ENCODE measurements at regions not wholly inside any gene's neighbourhood (a gene's known extent, or its start where the extent isn't known, plus 50 kb on each side); places are given as distances from the start of the nearest gene placed in this dataset.

DNA sequence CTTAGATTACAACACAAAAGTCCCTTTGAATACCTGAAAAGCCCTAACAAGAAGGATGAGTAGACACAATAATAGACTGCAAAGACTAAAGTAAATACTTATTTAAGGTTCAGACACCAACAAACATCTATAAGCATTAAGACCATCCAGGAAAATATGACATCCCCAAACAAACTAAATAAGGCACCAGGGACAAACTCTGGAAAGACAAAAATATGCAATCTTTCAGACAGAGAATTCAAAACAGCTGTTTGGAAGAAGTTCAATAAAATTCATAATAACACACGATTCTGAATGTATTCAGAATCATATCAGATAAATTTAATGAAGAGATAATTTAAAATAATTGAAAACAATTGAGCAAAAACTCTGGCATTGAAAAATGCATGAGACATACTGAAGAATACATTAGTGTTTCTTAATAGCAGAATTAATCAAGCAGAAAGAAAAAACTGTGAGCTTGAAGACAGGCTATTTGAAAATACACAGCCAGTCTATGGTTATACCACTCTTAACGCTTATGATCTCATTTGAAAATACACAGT, 1388.8 kb downstream of the DSC3 start:
- no peaks in the 10 kb centered on the region for H3K36me3 ChIP-seq (ENCODE audit: control insufficient read depth, insufficient read depth, low read length)
- no peak overlapping the region for H3K27ac ChIP-seq (ENCODE audit: insufficient read depth, low read depth, low read length, poor library complexity, severe bottlenecking)
- no peak overlapping the region for H3K4me3 ChIP-seq (ENCODE audit: insufficient read depth, low read depth, low read length)
- no peaks in the 10 kb centered on the region for H3K9me3 ChIP-seq (ENCODE audit: control insufficient read depth, low read length)
- H3K27me3 ChIP-seq (ENCODE audit: control insufficient read depth, insufficient read depth, low read length, poor library complexity, severe bottlenecking), result no peaks in the 10 kb centered on the region
- no peaks in the 10 kb centered on the region for H3K4me1 ChIP-seq (ENCODE audit: control insufficient read depth, insufficient read depth, low read length)
- 95 to 100% methylated on average over 1 of the region's 2 CpGs for WGBS, 2 experiments

DNA sequence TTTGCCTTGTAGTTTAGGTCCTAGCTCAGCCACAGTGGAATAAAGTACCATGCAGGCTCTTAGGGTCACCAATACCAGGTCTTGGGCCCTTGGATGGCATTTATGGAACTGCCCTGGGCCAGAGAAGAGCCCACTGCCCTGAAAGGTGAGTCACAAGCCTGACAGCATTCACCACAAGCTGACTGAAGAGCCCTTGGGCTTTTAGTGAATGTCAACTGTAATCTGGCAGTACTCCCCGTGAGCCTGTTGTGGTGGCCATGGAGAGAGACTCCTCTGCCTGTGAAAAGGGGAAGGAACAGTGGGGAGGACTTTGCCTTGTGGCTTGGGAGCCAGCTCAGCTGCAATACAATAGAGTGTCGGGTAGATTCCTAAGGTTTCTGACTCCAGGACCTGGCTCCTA, 1389.7 kb downstream of the DSC3 start:
- H3K27ac ChIP-seq (ENCODE audit: insufficient read depth, low read depth, low read length, poor library complexity, severe bottlenecking), result no peak overlapping the region
- H3K4me3 ChIP-seq (ENCODE audit: insufficient read depth, low read depth, low read length), result no peak overlapping the region
- no peaks in the 10 kb centered on the region for H3K4me1 ChIP-seq (ENCODE audit: control insufficient read depth, insufficient read depth, low read length)
- H3K27me3 ChIP-seq (ENCODE audit: control insufficient read depth, insufficient read depth, low read length, poor library complexity, severe bottlenecking), result no peaks in the 10 kb centered on the region
- H3K9me3 ChIP-seq (ENCODE audit: control insufficient read depth, low read length), result no peaks in the 10 kb centered on the region
- H3K36me3 ChIP-seq (ENCODE audit: control insufficient read depth, insufficient read depth, low read length), result no peaks in the 10 kb centered on the region
- 90 to 94% methylated on average over 2 of the region's 2 CpGs for WGBS, 2 experiments

DNA sequence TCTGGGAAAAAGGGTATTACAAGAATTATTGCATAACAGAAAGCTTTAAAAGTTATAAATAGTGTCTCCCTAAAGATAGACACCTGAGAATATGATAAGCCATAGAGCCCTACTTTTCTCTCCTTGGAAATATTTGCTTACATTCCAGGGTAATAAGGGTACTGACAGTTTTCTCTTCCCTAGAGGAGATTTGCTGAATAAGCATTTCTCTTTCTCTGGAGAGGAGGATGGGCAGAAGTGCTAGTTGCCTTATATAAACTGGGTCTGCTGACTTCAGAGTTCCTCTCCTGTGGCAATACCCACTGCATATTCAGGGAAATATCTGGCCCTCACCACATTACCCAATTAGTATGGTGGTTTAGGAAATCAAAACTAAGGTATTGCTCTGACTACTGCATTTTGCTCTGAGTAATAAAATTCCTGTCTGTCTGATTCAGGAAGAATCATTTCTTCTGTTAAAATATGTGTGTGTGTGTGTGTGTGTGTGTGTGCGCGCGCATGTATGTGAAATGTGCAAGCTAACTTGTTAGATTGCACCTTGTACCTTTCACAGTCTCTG, 1391.3 kb downstream of the DSC3 start:
- Histone ChIP-seq H3K36me3 (ENCODE audit: control insufficient read depth, insufficient read depth, low read length) (no peaks in the 10 kb centered on the region), H3K27ac (ENCODE audit: insufficient read depth, low read depth, low read length, poor library complexity, severe bottlenecking) (no peak overlapping the region), H3K4me1 (ENCODE audit: control insufficient read depth, insufficient read depth, low read length) (no peaks in the 10 kb centered on the region), H3K27me3 (ENCODE audit: control insufficient read depth, insufficient read depth, low read length, poor library complexity, severe bottlenecking) (no peaks in the 10 kb centered on the region), H3K9me3 (ENCODE audit: control insufficient read depth, low read length) (no peaks in the 10 kb centered on the region), H3K4me3 (ENCODE audit: insufficient read depth, low read depth, low read length) (no peak overlapping the region)
- 94 to 100% methylated on average over 3 of the region's 3 CpGs for WGBS, 2 experiments

DNA sequence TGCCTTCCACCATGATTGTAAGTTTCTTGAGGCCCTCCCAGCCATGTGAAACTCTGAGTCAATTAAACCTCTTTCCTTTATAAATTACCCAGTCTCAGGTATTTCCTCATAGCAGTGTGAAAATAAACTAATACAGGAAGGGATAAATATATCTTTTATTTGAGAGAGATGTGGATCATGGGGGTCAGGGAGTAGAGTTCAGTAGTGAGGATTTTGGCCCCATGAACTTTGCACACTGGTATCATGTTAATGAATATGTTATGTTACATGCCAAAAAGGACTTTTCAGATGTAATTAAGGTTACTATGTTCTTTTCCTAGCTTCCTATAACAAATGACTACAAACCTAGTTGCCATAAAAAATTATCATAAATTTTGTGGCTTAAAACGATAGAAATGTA, 1393.7 kb downstream of the DSC3 start:
- Histone ChIP-seq H3K9me3 (ENCODE audit: control insufficient read depth, low read length) (no peaks in the 10 kb centered on the region), H3K27me3 (ENCODE audit: control insufficient read depth, insufficient read depth, low read length, poor library complexity, severe bottlenecking) (no peaks in the 10 kb centered on the region), H3K4me1 (ENCODE audit: control insufficient read depth, insufficient read depth, low read length) (no peaks in the 10 kb centered on the region), H3K27ac (ENCODE audit: insufficient read depth, low read depth, low read length, poor library complexity, severe bottlenecking) (no peak overlapping the region), H3K36me3 (ENCODE audit: control insufficient read depth, insufficient read depth, low read length) (no peaks in the 10 kb centered on the region), H3K4me3 (ENCODE audit: insufficient read depth, low read depth, low read length) (no peak overlapping the region)
- 80 to 88% methylated on average over 1 of the region's 1 CpG for WGBS, 2 experiments

DNA sequence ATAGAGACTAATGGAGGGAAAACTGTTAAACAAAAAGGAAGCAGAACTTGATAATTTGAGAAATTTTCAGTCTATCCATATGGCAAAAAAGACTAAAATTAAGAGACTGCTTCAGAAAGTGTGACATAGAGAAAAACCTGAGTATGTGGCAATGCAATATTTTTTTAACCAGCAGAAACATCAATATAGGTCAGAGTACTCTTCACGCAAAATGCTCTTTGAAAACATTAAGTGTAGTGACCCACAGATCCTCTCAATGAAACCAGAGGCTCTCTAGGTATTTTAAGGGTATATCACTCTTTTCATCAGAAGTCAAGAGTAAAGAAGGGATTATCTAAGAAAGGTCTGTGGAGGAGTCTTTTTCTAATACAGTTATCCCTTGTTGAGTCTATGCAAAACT, 1394.8 kb downstream of the DSC3 start:
- Histone ChIP-seq H3K4me3 (ENCODE audit: insufficient read depth, low read depth, low read length) (no peak overlapping the region), H3K36me3 (ENCODE audit: control insufficient read depth, insufficient read depth, low read length) (no peaks in the 10 kb centered on the region), H3K9me3 (ENCODE audit: control insufficient read depth, low read length) (no peaks in the 10 kb centered on the region), H3K4me1 (ENCODE audit: control insufficient read depth, insufficient read depth, low read length) (no peaks in the 10 kb centered on the region), H3K27me3 (ENCODE audit: control insufficient read depth, insufficient read depth, low read length, poor library complexity, severe bottlenecking) (no peaks in the 10 kb centered on the region), H3K27ac (ENCODE audit: insufficient read depth, low read depth, low read length, poor library complexity, severe bottlenecking) (no peak overlapping the region)
- 89 to 100% methylated on average over 1 of the region's 1 CpG for WGBS, 2 experiments

DNA sequence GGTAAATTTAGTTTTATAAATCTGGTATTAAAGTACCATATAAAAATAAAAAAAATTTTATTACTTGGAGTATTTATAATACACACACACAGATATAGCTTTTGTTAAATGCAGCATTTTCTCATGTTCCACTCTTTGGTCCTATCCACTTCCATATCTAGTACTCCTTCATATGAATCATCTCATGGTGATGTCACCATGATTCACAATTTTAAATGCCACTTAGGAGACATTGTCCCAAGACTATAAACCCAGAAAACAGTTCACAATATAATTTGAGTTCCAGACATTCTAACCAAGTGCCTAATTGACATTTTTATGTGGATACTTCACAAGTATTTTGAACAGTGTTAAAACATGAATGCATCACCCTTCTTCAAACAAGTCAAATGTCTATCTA, 1398.3 kb downstream of the DSC3 start:
- Histone ChIP-seq H3K4me3 (ENCODE audit: insufficient read depth, low read depth, low read length) (no peak overlapping the region), H3K27ac (ENCODE audit: insufficient read depth, low read depth, low read length, poor library complexity, severe bottlenecking) (no peak overlapping the region), H3K27me3 (ENCODE audit: control insufficient read depth, insufficient read depth, low read length, poor library complexity, severe bottlenecking) (no peaks in the 10 kb centered on the region), H3K9me3 (ENCODE audit: control insufficient read depth, low read length) (no peaks in the 10 kb centered on the region), H3K36me3 (ENCODE audit: control insufficient read depth, insufficient read depth, low read length) (no peaks in the 10 kb centered on the region), H3K4me1 (ENCODE audit: control insufficient read depth, insufficient read depth, low read length) (no peaks in the 10 kb centered on the region)

DNA sequence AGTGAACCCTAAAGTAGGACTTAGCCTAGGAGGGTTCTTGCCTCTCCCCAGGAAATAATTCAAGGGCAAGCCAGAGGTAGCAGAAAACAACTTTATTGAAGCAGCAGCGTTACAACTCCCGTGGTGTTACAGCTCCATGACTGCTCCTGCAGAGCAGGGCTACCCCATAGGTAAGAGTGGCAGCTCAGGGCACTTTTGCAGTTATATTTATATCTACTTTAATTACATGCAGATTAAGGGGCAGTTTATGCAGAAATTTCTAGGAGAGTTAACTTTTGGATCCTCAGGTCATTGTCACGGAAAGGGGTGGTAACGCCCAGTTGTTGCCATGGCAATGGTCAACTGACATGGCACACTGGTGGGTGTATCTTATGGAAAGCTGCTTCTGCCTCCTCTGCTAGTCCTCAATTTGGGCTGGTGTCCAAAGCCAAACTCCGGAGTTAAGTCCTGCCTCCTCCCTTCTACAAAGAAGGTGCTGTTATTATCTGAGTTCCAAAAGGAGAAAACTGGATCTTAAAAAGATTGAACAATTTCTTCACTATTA, 1413.0 kb downstream of the DSC3 start:
- Histone ChIP-seq H3K27me3 (ENCODE audit: control insufficient read depth, insufficient read depth, low read length, poor library complexity, severe bottlenecking) (no peaks in the 10 kb centered on the region), H3K27ac (ENCODE audit: insufficient read depth, low read depth, low read length, poor library complexity, severe bottlenecking) (no peak overlapping the region), H3K4me3 (ENCODE audit: insufficient read depth, low read depth, low read length) (no peak overlapping the region), H3K9me3 (ENCODE audit: control insufficient read depth, low read length) (no peaks in the 10 kb centered on the region), H3K36me3 (ENCODE audit: control insufficient read depth, insufficient read depth, low read length) (no peaks in the 10 kb centered on the region), H3K4me1 (ENCODE audit: control insufficient read depth, insufficient read depth, low read length) (no peaks in the 10 kb centered on the region)
- WGBS, 2 experiments, result 72 to 75% methylated on average over 5 of the region's 5 CpGs

DNA sequence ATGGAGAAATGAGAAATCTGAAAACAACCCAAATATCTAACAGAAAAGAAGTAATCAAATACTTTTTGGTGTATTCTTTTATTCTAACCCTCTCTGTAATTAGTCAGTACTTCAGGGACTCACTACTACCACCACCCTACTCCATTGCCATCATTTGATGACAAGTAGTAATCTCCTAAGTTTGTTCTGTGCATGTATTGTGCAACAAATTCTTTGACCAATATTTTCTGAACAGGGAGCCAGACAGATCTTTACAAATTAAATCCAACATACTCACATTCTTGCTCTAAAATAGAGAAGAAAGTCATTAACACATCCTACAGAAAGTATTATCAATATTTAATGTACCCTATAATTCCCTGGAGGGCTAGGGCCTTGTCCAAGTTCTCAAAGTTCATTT, 1416.4 kb downstream of the DSC3 start:
- H3K27ac ChIP-seq (ENCODE audit: insufficient read depth, low read depth, low read length, poor library complexity, severe bottlenecking), result no peak overlapping the region
- no peaks in the 10 kb centered on the region for H3K27me3 ChIP-seq (ENCODE audit: control insufficient read depth, insufficient read depth, low read length, poor library complexity, severe bottlenecking)
- H3K9me3 ChIP-seq (ENCODE audit: control insufficient read depth, low read length), result no peaks in the 10 kb centered on the region
- no peaks in the 10 kb centered on the region for H3K36me3 ChIP-seq (ENCODE audit: control insufficient read depth, insufficient read depth, low read length)
- no peak overlapping the region for H3K4me3 ChIP-seq (ENCODE audit: insufficient read depth, low read depth, low read length)
- H3K4me1 ChIP-seq (ENCODE audit: control insufficient read depth, insufficient read depth, low read length), result no peaks in the 10 kb centered on the region

DNA sequence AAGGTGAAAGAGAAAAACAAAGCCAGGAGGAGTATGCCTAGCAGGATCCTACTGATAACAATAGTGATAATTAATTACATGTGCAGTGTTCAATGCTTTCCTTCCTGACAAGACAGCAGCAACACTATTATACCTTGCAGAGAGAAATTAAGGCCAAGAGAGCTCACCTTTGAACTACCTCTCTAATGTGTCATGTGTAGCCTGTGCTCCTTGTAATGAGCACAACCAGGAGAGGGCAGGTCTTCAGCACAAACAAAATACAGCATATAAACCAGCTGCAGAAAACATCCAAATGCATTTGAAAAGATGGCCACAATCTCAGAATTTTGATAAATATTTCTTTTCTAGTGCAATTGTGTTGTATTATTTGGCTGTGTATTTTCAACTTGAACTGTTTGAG, 1425.7 kb downstream of the DSC3 start:
- Histone ChIP-seq H3K27ac (ENCODE audit: insufficient read depth, low read depth, low read length, poor library complexity, severe bottlenecking) (no peak overlapping the region), H3K4me3 (ENCODE audit: insufficient read depth, low read depth, low read length) (no peak overlapping the region), H3K9me3 (ENCODE audit: control insufficient read depth, low read length) (no peaks in the 10 kb centered on the region), H3K4me1 (ENCODE audit: control insufficient read depth, insufficient read depth, low read length) (no peaks in the 10 kb centered on the region), H3K27me3 (ENCODE audit: control insufficient read depth, insufficient read depth, low read length, poor library complexity, severe bottlenecking) (no peaks in the 10 kb centered on the region), H3K36me3 (ENCODE audit: control insufficient read depth, insufficient read depth, low read length) (no peaks in the 10 kb centered on the region)

DNA sequence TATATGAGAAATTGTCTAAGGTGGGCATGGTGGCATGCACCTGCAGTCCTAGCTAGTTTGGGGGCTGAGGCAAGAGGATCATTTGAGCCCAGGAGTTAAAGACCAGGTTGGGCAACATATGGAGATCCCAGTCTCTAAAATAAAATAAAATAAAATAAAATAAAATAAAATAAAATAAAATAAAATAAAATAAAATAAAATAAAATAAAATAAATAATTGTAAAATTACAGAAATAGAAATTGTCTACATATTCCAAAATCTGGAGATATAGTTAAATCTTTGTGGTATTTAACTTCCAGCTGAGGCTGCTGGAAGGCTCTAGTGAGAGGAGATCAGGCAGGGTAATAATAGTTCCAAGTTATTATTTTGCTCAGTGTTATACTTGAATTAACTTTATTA, 1432.1 kb upstream of the CDH2 start:
- H3K36me3 ChIP-seq (ENCODE audit: control insufficient read depth, insufficient read depth, low read length), result no peaks in the 10 kb centered on the region
- no peak overlapping the region for H3K27ac ChIP-seq (ENCODE audit: insufficient read depth, low read depth, low read length, poor library complexity, severe bottlenecking)
- H3K4me1 ChIP-seq (ENCODE audit: control insufficient read depth, insufficient read depth, low read length), result no peaks in the 10 kb centered on the region
- peaks cover 6% of the 10 kb centered on the region for H3K9me3 ChIP-seq (ENCODE audit: control insufficient read depth, low read length)
- H3K27me3 ChIP-seq (ENCODE audit: control insufficient read depth, insufficient read depth, low read length, poor library complexity, severe bottlenecking), result no peaks in the 10 kb centered on the region
- H3K4me3 ChIP-seq (ENCODE audit: insufficient read depth, low read depth, low read length), result no peak overlapping the region

DNA sequence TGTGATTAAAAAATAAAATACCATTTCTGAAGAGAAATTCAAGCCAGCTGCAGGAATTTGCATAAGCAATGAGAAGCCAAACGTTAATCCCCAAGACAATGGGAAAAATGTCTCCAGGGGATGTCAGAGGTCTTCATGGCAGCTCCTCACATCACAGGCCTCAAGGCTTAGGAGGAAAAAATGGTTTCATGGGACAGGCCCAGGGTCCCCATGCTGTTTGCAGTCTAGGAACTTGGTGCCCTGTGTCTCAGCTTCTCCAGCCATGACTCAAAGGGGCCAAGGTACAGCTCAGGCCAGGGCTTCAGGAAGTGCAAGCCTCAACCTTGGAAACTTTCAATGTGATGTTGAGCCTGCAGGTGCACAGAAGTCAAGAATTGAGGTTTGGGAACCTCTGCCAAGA, 1428.4 kb upstream of the CDH2 start:
- peaks cover 6% of the 10 kb centered on the region for H3K9me3 ChIP-seq (ENCODE audit: control insufficient read depth, low read length)
- H3K27ac ChIP-seq (ENCODE audit: insufficient read depth, low read depth, low read length, poor library complexity, severe bottlenecking), result no peak overlapping the region
- H3K4me1 ChIP-seq (ENCODE audit: control insufficient read depth, insufficient read depth, low read length), result no peaks in the 10 kb centered on the region
- 74 to 84% methylated on average over 1 of the region's 1 CpG for WGBS, 2 experiments
- H3K27me3 ChIP-seq (ENCODE audit: control insufficient read depth, insufficient read depth, low read length, poor library complexity, severe bottlenecking), result no peaks in the 10 kb centered on the region
- no peaks in the 10 kb centered on the region for H3K36me3 ChIP-seq (ENCODE audit: control insufficient read depth, insufficient read depth, low read length)
- H3K4me3 ChIP-seq (ENCODE audit: insufficient read depth, low read depth, low read length), result no peak overlapping the region
